HepG2 (cell line): ENCODE measurements at regions not wholly inside any gene's neighbourhood (a gene's known extent, or its start where the extent isn't known, plus 50 kb on each side); places are given as distances from the start of the nearest gene placed in this dataset.

Source experiments
- ATAC-seq: fragments of 200-7000 bp; cut with Tn5 transposase; 3 replicates; pipeline ENCODE4 v1.9.1; 2020; ENCODE audit warnings: mild to moderate bottlenecking, moderate library complexity
- BruUV-seq: library from RNA; stranded (reverse); fragments of 400-500 nt; replicated peaks from 2 replicates; lab custom pipeline; 2021; lab: Mats Ljungman, UMichigan
- CTCF ChIA-PET: fragments of 300-600 bp; formaldehyde crosslinking; extraction: SDS; loops from one replicate; lab custom pipeline; 2021; ENCODE audit warnings: low total read pairs, inconsistent platforms, low intra/inter-chr PET ratio; lab: Yijun Ruan, JAX
- POLR2A ChIA-PET: fragments of 350-600 bp; sonication (Branson Sonifier 250); formaldehyde crosslinking; loops from one replicate; lab custom pipeline; 2020; ENCODE audit warnings: antibody characterized with exemption, inconsistent platforms; lab: Yijun Ruan, JAX
- DNase-seq: peaks from one replicate; pipeline ENCODE4 v3.0.0-alpha.2; 2015; ENCODE audit warnings: low spot score
- FAIRE-seq: peaks from 3 replicates; lab custom pipeline; 2011; peaks lifted over from hg19 to GRCh38; lab: Jason Lieb, UNC
- H2AFZ ChIP-seq: one replicate; pipeline ENCODE4 v1.6.1; 2011; ENCODE audit warnings: low read length, inconsistent platforms
- H3K27ac ChIP-seq: fragments of 300-600 bp; 3 replicates; pipeline ENCODE4 v1.8.0; 2011; ENCODE audit warnings: mixed run types, mild to moderate bottlenecking, mixed read lengths, low read length, inconsistent platforms; ENCODE audit not compliant: insufficient read depth; ENCODE audit errors: extremely low read length
- H3K27me3 ChIP-seq, 2 experiments: fragments of 200-600 bp in 1 of 2; 2 replicates in 1 of 2; 3 replicates in 1 of 2; pipeline versions ENCODE4 v1.6.0 to v1.8.0; 2011; ENCODE audit warnings: low read length in 2 of 2, mild to moderate bottlenecking in 2 of 2, moderate library complexity in 2 of 2, inconsistent platforms in 1 of 2; ENCODE audit not compliant: insufficient read depth in 2 of 2, control insufficient read depth in 1 of 2
- H3K36me3 ChIP-seq, 2 experiments: fragments of 200-600 bp in 1 of 2; replicated peaks in 1 of 2; 2 replicates in 1 of 2; 3 replicates in 1 of 2; pipeline versions ENCODE4 v1.5.1 to v1.8.0; 2011; ENCODE audit warnings: low read length in 2 of 2, inconsistent platforms in 1 of 2; ENCODE audit not compliant: insufficient read depth in 2 of 2, control insufficient read depth in 1 of 2
- H3K4me1 ChIP-seq: 2 replicates; pipeline ENCODE4 v1.5.1; 2012; ENCODE audit warnings: low read length, inconsistent platforms; ENCODE audit not compliant: insufficient read depth
- H3K4me2 ChIP-seq: 2 replicates; pipeline ENCODE4 v1.6.0; 2011; ENCODE audit warnings: low read depth, low read length, inconsistent platforms
- H3K4me3 ChIP-seq, 3 experiments: fragments of 200-600 bp in 1 of 3; sonication (generic), shearing (Covaris generic) in 1 of 3; replicated peaks in 1 of 3; 2 replicates each; pipeline ENCODE4 v1.5.1; 2011 to 2016; ENCODE audit warnings: low read length in 3 of 3, inconsistent platforms in 2 of 3, low read depth in 2 of 3, mild to moderate bottlenecking in 2 of 3, control low read depth in 1 of 3, mixed read lengths in 1 of 3; ENCODE audit not compliant: insufficient read depth in 1 of 3
- H3K79me2 ChIP-seq: one replicate; pipeline ENCODE4 v1.6.1; 2011; ENCODE audit warnings: low read length, inconsistent platforms; ENCODE audit not compliant: insufficient read depth
- H3K9ac ChIP-seq: 2 replicates; pipeline ENCODE4 v1.6.0; 2011; ENCODE audit warnings: mild to moderate bottlenecking, low read depth, low read length, inconsistent platforms; ENCODE audit not compliant: insufficient read depth
- H3K9me3 ChIP-seq: 2 replicates; pipeline ENCODE4 v1.5.1; 2012; ENCODE audit warnings: mild to moderate bottlenecking, low read length
- H4K20me1 ChIP-seq: 2 replicates; pipeline ENCODE4 v1.6.0; 2011; ENCODE audit warnings: inconsistent platforms, mild to moderate bottlenecking, low read length, moderate library complexity; ENCODE audit not compliant: insufficient read depth
- KAT7 ChIP-seq: IDR thresholded peaks from 2 replicates; pipeline ENCODE4 v1.6.1; 2018; ENCODE audit warnings: borderline replicate concordance, missing compliant biosample characterization
- MAX ChIP-seq: IDR thresholded peaks from 2 replicates; pipeline ENCODE4 v1.6.1; 2012; ENCODE audit warnings: inconsistent platforms
- ZNF468 ChIP-seq: sonication (generic); formaldehyde crosslinking; IDR thresholded peaks from 2 replicates; pipeline ENCODE4 v1.8.0; 2022; ENCODE audit warnings: mild to moderate bottlenecking, moderate library complexity, missing genetic modification reagents
- ZNF644 ChIP-seq: IDR thresholded peaks from 2 replicates; pipeline ENCODE4 v1.6.1; 2016; ENCODE audit warnings: low read depth
- ZNF687 ChIP-seq: sonication (generic); formaldehyde crosslinking; IDR thresholded peaks from 2 replicates; pipeline ENCODE4 v1.5.1; 2020; ENCODE audit warnings: mild to moderate bottlenecking, missing genetic modification reagents, moderate library complexity
- ZNF816 ChIP-seq: sonication (generic); formaldehyde crosslinking; IDR thresholded peaks from 2 replicates; pipeline ENCODE4 v1.8.0; 2022; ENCODE audit warnings: missing genetic modification reagents, mild to moderate bottlenecking, borderline replicate concordance
- WGBS: methylation state at CpG from one replicate; pipeline ENCODE4 v1.1.6; 2017; ENCODE audit warnings: low lambda C conversion rate; 5-methylcytosine and 5-hydroxymethylcytosine counted together
- in situ Hi-C: cut with HindIII; loops from 2 replicates; pipeline ENCODE4 v1.10.0; 2017; ENCODE audit warnings: low pct_unique_long_range_greater_than_20kb; ENCODE audit not compliant: extremely low pct_ligation_motif_present
- intact Hi-C: fragments of 100-400 bp; cut with micrococcal nuclease; formaldehyde crosslinking; loops from one replicate; pipeline ENCODE4 v1.10.0; 2022; ENCODE audit not compliant: unreplicated experiment

GRCh38 chr12:91958816-91959215, 186.8 kb downstream of the BTG1 start:
- no peaks in the 10 kb centered on the region for H3K4me1 ChIP-seq
- H2AFZ ChIP-seq: no peak overlapping the region
- intact Hi-C loops (no loop called here), in situ Hi-C loops (no loop called here)
- no peaks in the 10 kb centered on the region for H4K20me1 ChIP-seq
- TF ChIP-seq ZNF468 (CRISPR knock-in tag) (no peak), ZNF644 (CRISPR knock-in tag) (no peak), KAT7 (no peak), MAX (no peak), ZNF687 (CRISPR knock-in tag) (no peak), ZNF816 (CRISPR knock-in tag) (no peak)
- no peaks in the 10 kb centered on the region for H3K79me2 ChIP-seq
- ATAC-seq (no peak), FAIRE-seq (no peak), DNase-seq (no peak)
- no peak overlapping the region for H3K4me2 ChIP-seq
- H3K27me3 ChIP-seq: no peaks in the 10 kb centered on the region
- ChIA-PET POLR2A (no interaction called here), CTCF (no interaction called here)
- no peak overlapping the region for H3K4me3 ChIP-seq
- H3K9me3 ChIP-seq: no peaks in the 10 kb centered on the region
- no peak overlapping the region for H3K9ac ChIP-seq
- WGBS: 24% methylated on average over 5 of the region's 5 CpGs
- H3K36me3 ChIP-seq: no peaks in the 10 kb centered on the region
- no TSS peak for BruUV-seq
- no peak overlapping the region for H3K27ac ChIP-seq
